K562 (cell line): ENCODE measurements at regions not wholly inside any gene's neighbourhood (a gene's known extent, or its start where the extent isn't known, plus 50 kb on each side); places are given as distances from the start of the nearest gene placed in this dataset.

Source experiments
- CBX5 ChIP-seq: IDR thresholded peaks from 2 replicates; pipeline ENCODE4 v1.6.1; 2014; ENCODE audit warnings: low read depth, borderline replicate concordance
- CTCF ChIP-seq, 3 experiments: IDR thresholded peaks in 2 of 3; conservative IDR thresholded peaks in 1 of 3; 2 replicates each; pipeline ENCODE4 v1.5.1; 2011 to 2012; ENCODE audit warnings: low read length in 3 of 3, mild to moderate bottlenecking in 3 of 3, control low read depth in 2 of 3, improper control_type of control experiment in 1 of 3, inconsistent platforms in 1 of 3, low read depth in 1 of 3, mixed read lengths in 1 of 3, moderate library complexity in 1 of 3; ENCODE audit not compliant: insufficient read depth in 2 of 3
- ELF4 ChIP-seq: fragments of 450-650 bp; formaldehyde crosslinking; IDR thresholded peaks from 2 replicates; pipeline ENCODE4 v1.4.0; 2022; ENCODE audit warnings: missing genetic modification characterization
- HEY1 ChIP-seq: fragments of 250-450 bp; sonication (Bioruptor Pico); IDR thresholded peaks from 2 replicates; pipeline ENCODE4 v1.5.0; 2020; ENCODE audit warnings: mild to moderate bottlenecking, moderate library complexity, borderline replicate concordance
- HLTF ChIP-seq: fragments of 450-650 bp; IDR thresholded peaks from 2 replicates; pipeline ENCODE4 v1.6.1; 2016
- JUND ChIP-seq, 2 experiments: IDR thresholded peaks; 2 replicates in 1 of 2; 3 replicates in 1 of 2; pipeline ENCODE4 v1.6.1; 2011; ENCODE audit warnings: borderline replicate concordance in 2 of 2, low read depth in 2 of 2, low read length in 2 of 2, improper control_type of control experiment in 1 of 2, missing biosample characterization in 1 of 2, missing genetic modification characterization in 1 of 2, missing genetic modification reagents in 1 of 2
- NFYB ChIP-seq: IDR thresholded peaks from 2 replicates; pipeline ENCODE4 v1.6.1; 2011; ENCODE audit warnings: mild to moderate bottlenecking, moderate library complexity; ENCODE audit not compliant: insufficient read length; ENCODE audit errors: extremely low read depth
- PCBP2 ChIP-seq: fragments of 200-400 bp; formaldehyde crosslinking; IDR thresholded peaks from 2 replicates; pipeline ENCODE4 v1.6.1; 2018; ENCODE audit warnings: low read length, low read depth, mild to moderate bottlenecking, moderate library complexity; ENCODE audit not compliant: poor library complexity, severe bottlenecking
- PTBP1 ChIP-seq: fragments of 200-400 bp; formaldehyde crosslinking; IDR thresholded peaks from 2 replicates; pipeline ENCODE4 v1.6.1; 2017; ENCODE audit warnings: low read depth, low read length
- PTTG1 ChIP-seq: fragments of 450-650 bp; IDR thresholded peaks from 2 replicates; pipeline ENCODE4 v1.6.1; 2016; ENCODE audit warnings: low read depth, mild to moderate bottlenecking, missing genetic modification characterization, missing compliant biosample characterization
- SMARCE1 ChIP-seq: fragments of 450-650 bp; IDR thresholded peaks from 2 replicates; pipeline ENCODE4 v1.7.1; 2016; ENCODE audit warnings: mild to moderate bottlenecking
- SPI1 ChIP-seq: IDR thresholded peaks from 2 replicates; pipeline ENCODE4 v1.6.1; 2011; ENCODE audit warnings: low read depth, low read length, control low read depth, borderline replicate concordance
- TEAD4 ChIP-seq, 2 experiments: sonication (generic) in 1 of 2; formaldehyde crosslinking in 1 of 2; IDR thresholded peaks; 2 replicates each; pipeline versions ENCODE4 v1.6.1 to v1.8.0; 2012 to 2022; ENCODE audit warnings: borderline replicate concordance in 1 of 2, inconsistent platforms in 1 of 2, low read length in 1 of 2, mild to moderate bottlenecking in 1 of 2, missing genetic modification reagents in 1 of 2
- ZNF444 ChIP-seq: fragments of 250-450 bp; sonication (Bioruptor Pico); IDR thresholded peaks from 2 replicates; pipeline ENCODE4 v1.4.0; 2020; ENCODE audit warnings: mild to moderate bottlenecking, moderate library complexity

GRCh38 chr4:156195914-156196313, 242.2 kb upstream of the CTSO start:
- TF ChIP-seq PCBP2 (no peak), SPI1 (no peak), PTTG1 (no peak), NFYB (no peak), TEAD4 (IDR thresholded peaks at IDR 0.05; ENCODE audit: low read length) (no peak), TEAD4 (CRISPR knock-in tag; IDR thresholded peaks at IDR 0.05; ENCODE audit: borderline replicate concordance) (no peak), HLTF (no peak), CBX5 (no peak), SMARCE1 (no peak), ZNF444 (CRISPR knock-in tag) (no peak), CTCF (IDR thresholded peaks at IDR 0.05 in 2 of 3, conservative IDR thresholded peaks at IDR 0.05 in 1 of 3; ENCODE audit: insufficient read depth in 2 of 3, low read depth in 1 of 3, low read length in 3 of 3) (no peak), HEY1 (CRISPR knock-in tag) (no peak), JUND (IDR thresholded peaks at IDR 0.05; ENCODE audit: borderline replicate concordance, low read depth, low read length) (no peak), JUND (tag; IDR thresholded peaks at IDR 0.05; ENCODE audit: borderline replicate concordance, low read depth, low read length) (no peak), PTBP1 (no peak), ELF4 (CRISPR knock-in tag) (no peak)
